ENCODE measurements at regions not wholly inside any gene's neighbourhood (a gene's known extent, or its start where the extent isn't known, plus 50 kb on each side); places are given as distances from the start of the nearest gene placed in this dataset.

- H3K4me3 ChIP-seq (ENCODE audit: insufficient read depth, low read depth, low read length): no peak overlapping the region
- no peaks in the 10 kb centered on the region for H3K4me1 ChIP-seq (ENCODE audit: control insufficient read depth, insufficient read depth, low read length)
- no peak overlapping the region for H3K27ac ChIP-seq (ENCODE audit: insufficient read depth, low read depth, low read length, poor library complexity, severe bottlenecking)
- H3K27me3 ChIP-seq (ENCODE audit: control insufficient read depth, insufficient read depth, low read length, poor library complexity, severe bottlenecking): no peaks in the 10 kb centered on the region
- H3K9me3 ChIP-seq (ENCODE audit: control insufficient read depth, low read length): peaks cover 2% of the 10 kb centered on the region
- WGBS, 2 experiments: 84 to 88% methylated on average over 1 of the region's 1 CpG
- no peaks in the 10 kb centered on the region for H3K36me3 ChIP-seq (ENCODE audit: control insufficient read depth, insufficient read depth, low read length)
Measured at GRCh38 chr1:72693899-72694298, 411.6 kb upstream of the NEGR1 start.

GRCh38 chr1:72693376-72693775 is 411.0 kb upstream of the NEGR1 start:
- WGBS, 2 experiments: 92 to 97% methylated on average over 2 of the region's 2 CpGs
- H3K27me3 ChIP-seq (ENCODE audit: control insufficient read depth, insufficient read depth, low read length, poor library complexity, severe bottlenecking): no peaks in the 10 kb centered on the region
- no peak overlapping the region for H3K27ac ChIP-seq (ENCODE audit: insufficient read depth, low read depth, low read length, poor library complexity, severe bottlenecking)
- peaks cover 2% of the 10 kb centered on the region for H3K9me3 ChIP-seq (ENCODE audit: control insufficient read depth, low read length)
- no peaks in the 10 kb centered on the region for H3K36me3 ChIP-seq (ENCODE audit: control insufficient read depth, insufficient read depth, low read length)
- no peak overlapping the region for H3K4me3 ChIP-seq (ENCODE audit: insufficient read depth, low read depth, low read length)
- no peaks in the 10 kb centered on the region for H3K4me1 ChIP-seq (ENCODE audit: control insufficient read depth, insufficient read depth, low read length)

DNA sequence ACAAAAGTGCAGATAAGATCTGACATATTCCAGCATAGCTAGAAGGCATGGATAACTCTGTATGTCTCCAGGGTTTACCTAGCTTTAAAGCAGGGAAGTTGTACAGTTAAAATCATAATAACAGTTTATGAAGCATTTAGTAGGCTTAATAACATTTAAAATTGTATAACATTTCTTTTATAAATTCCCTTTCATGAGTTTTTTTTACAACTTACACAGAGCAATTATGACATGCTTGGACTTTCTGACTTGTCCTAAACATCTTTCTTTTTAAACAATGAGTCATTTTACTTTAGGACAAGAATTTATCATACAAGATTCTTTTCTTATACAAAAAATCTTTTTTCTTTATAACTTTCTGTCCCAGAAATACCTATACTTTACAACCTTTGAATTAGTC is 408.5 kb upstream of the NEGR1 start:
- Histone ChIP-seq H3K27me3 (ENCODE audit: control insufficient read depth, insufficient read depth, low read length, poor library complexity, severe bottlenecking) (no peaks in the 10 kb centered on the region), H3K36me3 (ENCODE audit: control insufficient read depth, insufficient read depth, low read length) (no peaks in the 10 kb centered on the region), H3K9me3 (ENCODE audit: control insufficient read depth, low read length) (peaks cover 2% of the 10 kb centered on the region), H3K4me3 (ENCODE audit: insufficient read depth, low read depth, low read length) (no peak overlapping the region), H3K27ac (ENCODE audit: insufficient read depth, low read depth, low read length, poor library complexity, severe bottlenecking) (no peak overlapping the region), H3K4me1 (ENCODE audit: control insufficient read depth, insufficient read depth, low read length) (no peaks in the 10 kb centered on the region)

DNA sequence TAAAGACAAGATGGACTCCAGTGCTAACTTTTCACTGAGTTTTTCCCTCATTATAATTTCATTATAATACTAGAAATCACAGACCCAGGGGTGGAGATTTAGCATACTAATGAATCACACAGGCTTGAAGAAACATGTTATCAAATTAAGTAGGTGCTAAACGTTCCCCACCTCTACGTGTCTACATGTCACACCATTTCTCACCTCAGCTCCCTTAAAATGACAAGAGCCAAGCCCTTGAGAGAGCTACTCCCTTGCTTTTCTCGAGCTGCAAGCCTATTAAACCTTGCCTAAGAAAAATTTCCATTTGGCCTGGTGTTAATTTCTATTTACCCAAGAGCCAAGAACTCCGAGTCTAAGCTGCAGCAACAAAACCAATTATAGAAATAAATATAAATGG is 396.3 kb upstream of the NEGR1 start:
- no peaks in the 10 kb centered on the region for H3K36me3 ChIP-seq (ENCODE audit: control insufficient read depth, insufficient read depth, low read length)
- no peaks in the 10 kb centered on the region for H3K27me3 ChIP-seq (ENCODE audit: control insufficient read depth, insufficient read depth, low read length, poor library complexity, severe bottlenecking)
- no peaks in the 10 kb centered on the region for H3K9me3 ChIP-seq (ENCODE audit: control insufficient read depth, low read length)
- no peaks in the 10 kb centered on the region for H3K4me1 ChIP-seq (ENCODE audit: control insufficient read depth, insufficient read depth, low read length)
- H3K4me3 ChIP-seq (ENCODE audit: insufficient read depth, low read depth, low read length): no peak overlapping the region
- H3K27ac ChIP-seq (ENCODE audit: insufficient read depth, low read depth, low read length, poor library complexity, severe bottlenecking): no peak overlapping the region
- WGBS, 2 experiments: 73 to 86% methylated on average over 3 of the region's 4 CpGs

DNA sequence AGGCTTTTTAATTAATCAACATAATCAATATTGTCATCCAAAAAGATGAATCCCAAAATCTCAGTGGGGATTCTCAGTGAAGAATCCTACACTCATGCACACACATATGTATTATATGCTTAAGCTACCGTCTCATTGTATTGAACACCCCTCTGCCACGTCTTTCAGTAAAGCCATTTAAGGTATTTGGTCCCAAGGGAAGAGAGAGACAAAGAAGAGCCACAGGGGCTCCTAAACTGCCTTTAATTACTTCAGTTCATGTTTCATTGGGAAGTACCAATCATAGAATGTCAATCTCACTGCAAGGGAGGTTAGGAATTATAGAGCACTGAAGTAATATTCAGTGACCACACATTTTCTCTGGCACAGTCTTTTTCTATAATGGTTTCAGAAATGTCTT is 388.6 kb upstream of the NEGR1 start:
- no peak overlapping the region for H3K4me3 ChIP-seq (ENCODE audit: insufficient read depth, low read depth, low read length)
- no peaks in the 10 kb centered on the region for H3K4me1 ChIP-seq (ENCODE audit: control insufficient read depth, insufficient read depth, low read length)
- H3K27ac ChIP-seq (ENCODE audit: insufficient read depth, low read depth, low read length, poor library complexity, severe bottlenecking): no peak overlapping the region
- 17 to 20% methylated on average over 2 of the region's 2 CpGs for WGBS, 2 experiments
- no peaks in the 10 kb centered on the region for H3K36me3 ChIP-seq (ENCODE audit: control insufficient read depth, insufficient read depth, low read length)
- no peaks in the 10 kb centered on the region for H3K27me3 ChIP-seq (ENCODE audit: control insufficient read depth, insufficient read depth, low read length, poor library complexity, severe bottlenecking)
- no peaks in the 10 kb centered on the region for H3K9me3 ChIP-seq (ENCODE audit: control insufficient read depth, low read length)

DNA sequence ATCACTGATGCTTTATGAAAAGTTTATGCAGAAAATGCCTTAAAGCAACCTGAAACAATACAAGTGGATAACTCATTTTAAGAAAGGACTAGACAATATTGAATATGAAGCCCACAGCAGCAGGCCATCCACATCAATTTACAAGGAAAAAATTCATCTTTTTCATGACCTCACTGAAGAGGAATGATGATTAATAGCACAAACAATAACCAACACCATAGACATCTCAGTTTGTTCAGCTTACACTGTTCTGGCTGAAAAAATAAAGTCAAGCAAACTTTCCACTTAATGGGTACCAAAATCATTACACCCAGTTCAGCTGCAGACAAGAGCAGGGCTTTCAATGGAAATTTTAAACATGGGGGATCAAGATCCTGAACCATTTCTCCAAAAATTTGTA is 380.6 kb upstream of the NEGR1 start:
- Histone ChIP-seq H3K27me3 (ENCODE audit: control insufficient read depth, insufficient read depth, low read length, poor library complexity, severe bottlenecking) (no peaks in the 10 kb centered on the region), H3K4me3 (ENCODE audit: insufficient read depth, low read depth, low read length) (no peak overlapping the region), H3K9me3 (ENCODE audit: control insufficient read depth, low read length) (no peaks in the 10 kb centered on the region), H3K4me1 (ENCODE audit: control insufficient read depth, insufficient read depth, low read length) (no peaks in the 10 kb centered on the region), H3K27ac (ENCODE audit: insufficient read depth, low read depth, low read length, poor library complexity, severe bottlenecking) (no peak overlapping the region), H3K36me3 (ENCODE audit: control insufficient read depth, insufficient read depth, low read length) (no peaks in the 10 kb centered on the region)

DNA sequence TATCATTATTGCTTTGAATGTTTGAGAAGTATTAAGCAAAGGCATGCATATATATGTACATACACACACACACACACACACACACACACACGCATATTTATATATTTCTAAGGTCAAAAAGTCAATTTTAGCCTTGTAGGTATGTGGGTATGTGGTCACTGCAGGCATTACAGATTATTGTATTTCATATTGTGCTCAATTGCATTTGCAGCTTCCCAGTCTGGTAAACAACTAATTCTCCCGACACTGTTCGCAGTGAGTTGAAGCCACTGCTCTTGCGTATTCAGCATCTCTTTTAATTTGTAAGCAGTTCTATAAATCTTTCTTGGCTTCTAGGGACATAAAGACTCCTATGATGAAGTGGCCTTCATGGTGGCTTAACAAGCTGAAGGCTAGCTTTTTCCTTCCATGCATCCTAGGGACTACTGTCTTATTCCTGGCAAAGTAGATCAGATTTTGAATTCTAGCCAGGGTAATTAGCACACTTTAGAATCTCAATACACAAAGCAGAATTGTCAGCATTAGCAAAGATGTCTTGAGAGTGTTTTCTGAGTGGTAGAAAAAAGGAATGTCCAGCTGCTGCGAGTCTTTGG is 368.6 kb upstream of the NEGR1 start:
- Histone ChIP-seq H3K36me3 (ENCODE audit: control insufficient read depth, insufficient read depth, low read length) (no peaks in the 10 kb centered on the region), H3K4me3 (ENCODE audit: insufficient read depth, low read depth, low read length) (no peak overlapping the region), H3K9me3 (ENCODE audit: control insufficient read depth, low read length) (no peaks in the 10 kb centered on the region), H3K27me3 (ENCODE audit: control insufficient read depth, insufficient read depth, low read length, poor library complexity, severe bottlenecking) (no peaks in the 10 kb centered on the region), H3K4me1 (ENCODE audit: control insufficient read depth, insufficient read depth, low read length) (no peaks in the 10 kb centered on the region), H3K27ac (ENCODE audit: insufficient read depth, low read depth, low read length, poor library complexity, severe bottlenecking) (no peak overlapping the region)
- WGBS, 2 experiments: 93 to 96% methylated on average over 4 of the region's 5 CpGs

GRCh38 chr1:72649991-72650390 is 367.7 kb upstream of the NEGR1 start:
- H3K4me1 ChIP-seq (ENCODE audit: control insufficient read depth, insufficient read depth, low read length): no peaks in the 10 kb centered on the region
- no peaks in the 10 kb centered on the region for H3K9me3 ChIP-seq (ENCODE audit: control insufficient read depth, low read length)
- H3K27me3 ChIP-seq (ENCODE audit: control insufficient read depth, insufficient read depth, low read length, poor library complexity, severe bottlenecking): no peaks in the 10 kb centered on the region
- no peaks in the 10 kb centered on the region for H3K36me3 ChIP-seq (ENCODE audit: control insufficient read depth, insufficient read depth, low read length)
- H3K27ac ChIP-seq (ENCODE audit: insufficient read depth, low read depth, low read length, poor library complexity, severe bottlenecking): no peak overlapping the region
- H3K4me3 ChIP-seq (ENCODE audit: insufficient read depth, low read depth, low read length): no peak overlapping the region
- 82 to 86% methylated on average over 1 of the region's 3 CpGs for WGBS, 2 experiments

- Histone ChIP-seq H3K36me3 (ENCODE audit: control insufficient read depth, insufficient read depth, low read length) (no peaks in the 10 kb centered on the region), H3K4me1 (ENCODE audit: control insufficient read depth, insufficient read depth, low read length) (no peaks in the 10 kb centered on the region), H3K9me3 (ENCODE audit: control insufficient read depth, low read length) (no peaks in the 10 kb centered on the region), H3K4me3 (ENCODE audit: insufficient read depth, low read depth, low read length) (no peak overlapping the region), H3K27me3 (ENCODE audit: control insufficient read depth, insufficient read depth, low read length, poor library complexity, severe bottlenecking) (no peaks in the 10 kb centered on the region), H3K27ac (ENCODE audit: insufficient read depth, low read depth, low read length, poor library complexity, severe bottlenecking) (no peak overlapping the region)
- 96 to 97% methylated on average over 24 of the region's 24 CpGs for WGBS, 2 experiments
Measured at GRCh38 chr1:72649211-72649888, 367.0 kb upstream of the NEGR1 start.

DNA sequence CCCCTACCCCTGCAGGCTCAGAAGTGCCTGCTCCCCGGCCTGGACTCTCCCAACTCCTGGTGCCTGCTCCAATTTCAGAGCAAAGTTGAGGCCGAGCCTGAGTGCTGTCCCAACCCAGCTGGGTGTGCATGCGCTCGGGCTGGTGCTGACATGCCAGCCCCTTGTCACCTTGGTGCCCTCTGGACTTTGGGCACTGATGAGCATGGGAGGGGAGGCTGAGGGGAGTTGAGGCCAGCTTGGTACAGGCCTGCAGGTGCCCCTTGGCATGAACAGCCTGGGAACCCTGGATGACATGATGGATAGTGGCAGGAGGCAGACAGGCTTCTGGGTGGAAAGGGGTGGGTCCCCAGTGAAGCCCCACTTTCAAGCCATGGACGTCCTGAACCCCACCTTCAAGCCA is 366.1 kb upstream of the NEGR1 start:
- no peaks in the 10 kb centered on the region for H3K27me3 ChIP-seq (ENCODE audit: control insufficient read depth, insufficient read depth, low read length, poor library complexity, severe bottlenecking)
- no peak overlapping the region for H3K27ac ChIP-seq (ENCODE audit: insufficient read depth, low read depth, low read length, poor library complexity, severe bottlenecking)
- no peaks in the 10 kb centered on the region for H3K9me3 ChIP-seq (ENCODE audit: control insufficient read depth, low read length)
- 81 to 84% methylated on average over 5 of the region's 5 CpGs for WGBS, 2 experiments
- no peaks in the 10 kb centered on the region for H3K36me3 ChIP-seq (ENCODE audit: control insufficient read depth, insufficient read depth, low read length)
- no peak overlapping the region for H3K4me3 ChIP-seq (ENCODE audit: insufficient read depth, low read depth, low read length)
- no peaks in the 10 kb centered on the region for H3K4me1 ChIP-seq (ENCODE audit: control insufficient read depth, insufficient read depth, low read length)

Data from ectodermal cell (in vitro differentiated cells).